ENCODE measurements at regions not wholly inside any gene's neighbourhood (a gene's known extent, or its start where the extent isn't known, plus 50 kb on each side); places are given as distances from the start of the nearest gene placed in this dataset.

GRCh38 chr20:51862796-51863195 is 60.5 kb upstream of the SALL4 start:
- DNase-seq (ENCODE audit: low spot score), result no peak
- Histone ChIP-seq H3K4me3 (ENCODE audit: low read depth in 1 of 3, low read length in 3 of 3) (no peak overlapping the region), H3K9ac (ENCODE audit: low read depth in 1 of 2, low read length in 2 of 2) (no peak overlapping the region), H3K27ac (ENCODE audit: low read depth in 1 of 2, low read length in 2 of 2) (no peak overlapping the region), H3K9me3 (ENCODE audit: control insufficient read depth in 4 of 4, low read length in 3 of 4) (no peaks in the 10 kb centered on the region), H3K4me1 (ENCODE audit: control insufficient read depth in 4 of 4, insufficient read depth in 4 of 4, low read length in 3 of 4) (no peaks in the 10 kb centered on the region), H3K36me3 (ENCODE audit: control insufficient read depth in 4 of 4, insufficient read depth in 3 of 4, low read depth in 1 of 4, low read length in 3 of 4) (no peaks in the 10 kb centered on the region), H3K27me3 (ENCODE audit: control insufficient read depth in 4 of 4, insufficient read depth in 4 of 4, low read length in 3 of 4) (no peaks in the 10 kb centered on the region)
- TF ChIP-seq RAD21 (IDR thresholded peaks at IDR 0.05), result no peak
- TF ChIP-seq CTCF (IDR thresholded peaks at IDR 0.05; ENCODE audit: low read depth, low read length, missing input control), result no peak
- TF ChIP-seq RXRA (IDR thresholded peaks at IDR 0.05), result no peak
- TF ChIP-seq TAF1 (conservative IDR thresholded peaks at IDR 0.05), result no peak
- TF ChIP-seq FOXA2 (IDR thresholded peaks at IDR 0.05), result no peak
- TF ChIP-seq EGR1 (IDR thresholded peaks at IDR 0.05; ENCODE audit: low read depth in 2 of 2), result no peak
- TF ChIP-seq SP1 (IDR thresholded peaks at IDR 0.05), result no peak
- no peak for TF ChIP-seq HNF4A (conservative IDR thresholded peaks at IDR 0.05)
- no peak for TF ChIP-seq REST (IDR thresholded peaks at IDR 0.05)
- TF ChIP-seq JUND (IDR thresholded peaks at IDR 0.05), result no peak
- TF ChIP-seq ZBTB33 (IDR thresholded peaks at IDR 0.05), result no peak
- TF ChIP-seq ATF3 (IDR thresholded peaks at IDR 0.05), result no peak
- TF ChIP-seq FOXA1 (IDR thresholded peaks at IDR 0.05), result no peak
- no peak for TF ChIP-seq GABPA (IDR thresholded peaks at IDR 0.05 in 1 of 2, conservative IDR thresholded peaks at IDR 0.05 in 1 of 2)
- TF ChIP-seq HNF4G (IDR thresholded peaks at IDR 0.05), result no peak
- WGBS, result 90% methylated on average over 8 of the region's 8 CpGs

GRCh38 chr20:51861726-51862466 is 59.6 kb upstream of the SALL4 start:
- no peak for DNase-seq (ENCODE audit: low spot score)
- 65% methylated on average over 7 of the region's 7 CpGs for WGBS
- Histone ChIP-seq H3K36me3 (ENCODE audit: control insufficient read depth in 4 of 4, insufficient read depth in 3 of 4, low read depth in 1 of 4, low read length in 3 of 4) (no peaks in the 10 kb centered on the region), H3K27me3 (ENCODE audit: control insufficient read depth in 4 of 4, insufficient read depth in 4 of 4, low read length in 3 of 4) (no peaks in the 10 kb centered on the region), H3K4me3 (ENCODE audit: low read depth in 1 of 3, low read length in 3 of 3) (no peak overlapping the region), H3K9ac (ENCODE audit: low read depth in 1 of 2, low read length in 2 of 2) (no peak overlapping the region), H3K27ac (ENCODE audit: low read depth in 1 of 2, low read length in 2 of 2) (no peak overlapping the region), H3K4me1 (ENCODE audit: control insufficient read depth in 4 of 4, insufficient read depth in 4 of 4, low read length in 3 of 4) (no peaks in the 10 kb centered on the region), H3K9me3 (ENCODE audit: control insufficient read depth in 4 of 4, low read length in 3 of 4) (no peaks in the 10 kb centered on the region)
- no peak for TF ChIP-seq REST (IDR thresholded peaks at IDR 0.05)
- no peak for TF ChIP-seq HNF4A (conservative IDR thresholded peaks at IDR 0.05)
- TF ChIP-seq GABPA (IDR thresholded peaks at IDR 0.05 in 1 of 2, conservative IDR thresholded peaks at IDR 0.05 in 1 of 2), result no peak
- TF ChIP-seq CTCF (IDR thresholded peaks at IDR 0.05; ENCODE audit: low read depth, low read length, missing input control), result no peak
- TF ChIP-seq FOXA2 (IDR thresholded peaks at IDR 0.05), result no peak
- no peak for TF ChIP-seq JUND (IDR thresholded peaks at IDR 0.05)

Measured in liver (tissue), 8 donors.